ENCODE measurements at regions not wholly inside any gene's neighbourhood (a gene's known extent, or its start where the extent isn't known, plus 50 kb on each side); places are given as distances from the start of the nearest gene placed in this dataset.

DNA sequence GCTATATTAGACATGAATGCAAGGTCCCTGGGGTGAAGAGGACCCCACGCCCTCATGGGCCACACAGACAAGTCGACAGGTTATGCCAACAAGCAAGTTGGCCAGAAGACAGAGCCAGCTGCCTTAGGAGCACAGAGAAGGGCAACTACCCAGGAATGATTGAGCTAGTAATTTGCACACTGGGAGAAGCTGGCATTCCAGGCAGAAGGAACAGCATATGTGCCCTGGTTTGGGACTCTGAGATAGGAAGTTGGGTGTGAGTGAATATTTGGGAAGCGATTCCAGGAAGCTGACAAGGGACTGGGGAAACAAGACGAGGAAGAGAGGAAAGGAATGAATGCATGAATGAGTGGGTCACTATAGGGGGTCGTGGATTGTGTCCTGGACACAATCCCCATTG, 203.7 kb upstream of the CDH5 start:
- Histone ChIP-seq H3K4me1 (ENCODE audit: insufficient read depth, low read length) (no peaks in the 10 kb centered on the region), H2AFZ (ENCODE audit: low read depth, low read length) (no peak overlapping the region), H3K79me2 (ENCODE audit: insufficient read depth, low read length) (no peaks in the 10 kb centered on the region), H4K20me1 (ENCODE audit: insufficient read depth, low read length) (no peaks in the 10 kb centered on the region), H3K27me3 (ENCODE audit: insufficient read depth, low read length) (peaks cover 9% of the 10 kb centered on the region), H3K9ac (ENCODE audit: low read length) (no peak overlapping the region), H3K4me2 (ENCODE audit: low read length) (no peak overlapping the region), H3K4me3 (ENCODE audit: insufficient read depth, low read depth, low read length) (no peak overlapping the region), H3K9me3 (ENCODE audit: insufficient read depth, low read depth, low read length) (no peaks in the 10 kb centered on the region), H3K36me3 (ENCODE audit: insufficient read depth, low read length) (no peaks in the 10 kb centered on the region), H3K27ac (ENCODE audit: low read depth, low read length) (no peak overlapping the region)
- no peak for TF ChIP-seq CTCF (IDR thresholded peaks at IDR 0.05; ENCODE audit: insufficient read depth, low read depth, low read length)
- TF ChIP-seq EZH2 (IDR thresholded peaks at IDR 0.05; ENCODE audit: insufficient read depth, low read length) = no peak
- Mint-ChIP-seq H3K9me3 (ENCODE audit: unreplicated experiment) (peaks cover 9% of the 10 kb centered on the region), H3K4me1 (ENCODE audit: low read depth, unreplicated experiment) (no peaks in the 10 kb centered on the region), H3K36me3 (ENCODE audit: low read depth, unreplicated experiment) (peaks cover 2% of the 10 kb centered on the region), H3K4me3 (ENCODE audit: unreplicated experiment) (no peak overlapping the region), H3K27me3 (ENCODE audit: low read depth, unreplicated experiment) (peaks cover 51% of the 10 kb centered on the region), H3K27ac (ENCODE audit: unreplicated experiment) (no peak overlapping the region)
- DNase-seq (ENCODE audit: low read depth) (no peak), FAIRE-seq (no peak)

GRCh38 chr16:66161942-66162341, 204.5 kb upstream of the CDH5 start:
- FAIRE-seq = no peak
- H3K36me3 ChIP-seq (ENCODE audit: insufficient read depth, low read length) = no peaks in the 10 kb centered on the region
- H3K4me3 ChIP-seq (ENCODE audit: insufficient read depth, low read depth, low read length) = no peak overlapping the region
- peaks cover 44% of the 10 kb centered on the region for H3K27me3 Mint-ChIP-seq (ENCODE audit: low read depth, unreplicated experiment)
- TF ChIP-seq EZH2 (IDR thresholded peaks at IDR 0.05; ENCODE audit: insufficient read depth, low read length) (no peak), CTCF (IDR thresholded peaks at IDR 0.05; ENCODE audit: insufficient read depth, low read depth, low read length) (no peak)
- no peaks in the 10 kb centered on the region for H3K4me1 ChIP-seq (ENCODE audit: insufficient read depth, low read length)
- H3K4me1 Mint-ChIP-seq (ENCODE audit: low read depth, unreplicated experiment) = no peaks in the 10 kb centered on the region
- no peak overlapping the region for H3K27ac Mint-ChIP-seq (ENCODE audit: unreplicated experiment)
- no peak overlapping the region for H2AFZ ChIP-seq (ENCODE audit: low read depth, low read length)
- no peaks in the 10 kb centered on the region for H3K9me3 ChIP-seq (ENCODE audit: insufficient read depth, low read depth, low read length)
- H3K27ac ChIP-seq (ENCODE audit: low read depth, low read length) = no peak overlapping the region
- H4K20me1 ChIP-seq (ENCODE audit: insufficient read depth, low read length) = no peaks in the 10 kb centered on the region
- H3K36me3 Mint-ChIP-seq (ENCODE audit: low read depth, unreplicated experiment) = peaks cover 2% of the 10 kb centered on the region
- H3K4me3 Mint-ChIP-seq (ENCODE audit: unreplicated experiment) = no peak overlapping the region
- H3K4me2 ChIP-seq (ENCODE audit: low read length) = no peak overlapping the region
- DNase-seq (ENCODE audit: low read depth) = no peak
- H3K9ac ChIP-seq (ENCODE audit: low read length) = no peak overlapping the region
- H3K79me2 ChIP-seq (ENCODE audit: insufficient read depth, low read length) = no peaks in the 10 kb centered on the region
- H3K9me3 Mint-ChIP-seq (ENCODE audit: unreplicated experiment) = peaks cover 4% of the 10 kb centered on the region
- H3K27me3 ChIP-seq (ENCODE audit: insufficient read depth, low read length) = peaks cover 9% of the 10 kb centered on the region

GRCh38 chr16:66161269-66161668, 205.2 kb upstream of the CDH5 start:
- no peak overlapping the region for H3K27ac ChIP-seq (ENCODE audit: low read depth, low read length)
- Mint-ChIP-seq H3K4me1 (ENCODE audit: low read depth, unreplicated experiment) (no peaks in the 10 kb centered on the region), H3K27ac (ENCODE audit: unreplicated experiment) (no peak overlapping the region), H3K4me3 (ENCODE audit: unreplicated experiment) (no peak overlapping the region), H3K36me3 (ENCODE audit: low read depth, unreplicated experiment) (no peaks in the 10 kb centered on the region), H3K9me3 (ENCODE audit: unreplicated experiment) (peaks cover 4% of the 10 kb centered on the region), H3K27me3 (ENCODE audit: low read depth, unreplicated experiment) (peaks cover 44% of the 10 kb centered on the region)
- FAIRE-seq (no peak), DNase-seq (ENCODE audit: low read depth) (no peak)
- H3K9me3 ChIP-seq (ENCODE audit: insufficient read depth, low read depth, low read length) = no peaks in the 10 kb centered on the region
- no peak overlapping the region for H2AFZ ChIP-seq (ENCODE audit: low read depth, low read length)
- no peak overlapping the region for H3K9ac ChIP-seq (ENCODE audit: low read length)
- H3K4me1 ChIP-seq (ENCODE audit: insufficient read depth, low read length) = no peaks in the 10 kb centered on the region
- no peak for TF ChIP-seq CTCF (IDR thresholded peaks at IDR 0.05; ENCODE audit: insufficient read depth, low read depth, low read length)
- TF ChIP-seq EZH2 (IDR thresholded peaks at IDR 0.05; ENCODE audit: insufficient read depth, low read length) = no peak
- H3K4me3 ChIP-seq (ENCODE audit: insufficient read depth, low read depth, low read length) = no peak overlapping the region
- H3K4me2 ChIP-seq (ENCODE audit: low read length) = no peak overlapping the region
- peaks cover 9% of the 10 kb centered on the region for H3K27me3 ChIP-seq (ENCODE audit: insufficient read depth, low read length)
- no peaks in the 10 kb centered on the region for H3K79me2 ChIP-seq (ENCODE audit: insufficient read depth, low read length)
- H3K36me3 ChIP-seq (ENCODE audit: insufficient read depth, low read length) = no peaks in the 10 kb centered on the region
- no peaks in the 10 kb centered on the region for H4K20me1 ChIP-seq (ENCODE audit: insufficient read depth, low read length)
